Naive thymus-derived CD4-positive, alpha-beta T cell (primary cell): ENCODE measurements at regions not wholly inside any gene's neighbourhood (a gene's known extent, or its start where the extent isn't known, plus 50 kb on each side); places are given as distances from the start of the nearest gene placed in this dataset.
"Not testable (repeated sequence)": the region's sequence is repeated elsewhere in the genome, so short reads cannot be mapped to it uniquely, and the experiment has no call there.

Experiments used
- ATAC-seq: fragments of 150-1000 bp; cut with Tn5 transposase; 2 replicates; pipeline ENCODE4 v1.10.0; 2021; ENCODE audit warnings: mild to moderate bottlenecking, moderate library complexity
- CTCF ChIA-PET: fragments of 350-600 bp; sonication (Branson Sonifier 250); formaldehyde crosslinking; loops from one replicate; lab custom pipeline; 2021; ENCODE audit warnings: antibody characterized with exemption; lab: Charles Lee
- POLR2A ChIA-PET: fragments of 350-600 bp; sonication (Branson Sonifier 250); formaldehyde crosslinking; loops from one replicate; lab custom pipeline; 2021; ENCODE audit warnings: antibody characterized with exemption, inconsistent platforms; lab: Charles Lee
- DNase-seq, 9 donors: peaks; one replicate each; pipeline versions ENCODE4 v3.0.0 to v3.0.0-alpha.2; 2020 to 2022; ENCODE audit warnings: mixed read lengths in 1 of 9
- H3K27ac ChIP-seq: one replicate; pipeline ENCODE4 v1.7.0; 2013; ENCODE audit warnings: mild to moderate bottlenecking, low read depth, low read length, moderate library complexity
- H3K27me3 ChIP-seq, 2 donors: one replicate each; pipeline ENCODE4 v1.7.0; 2013; ENCODE audit warnings: low read length in 2 of 2, mild to moderate bottlenecking in 2 of 2, moderate library complexity in 2 of 2; ENCODE audit not compliant: control insufficient read depth in 2 of 2, insufficient read depth in 2 of 2
- H3K36me3 ChIP-seq, 3 experiments: 1 replicate in 2 of 3; 2 replicates in 1 of 3; pipeline ENCODE4 v1.7.0; 2013; ENCODE audit warnings: low read length in 3 of 3, mild to moderate bottlenecking in 3 of 3, moderate library complexity in 1 of 3; ENCODE audit not compliant: insufficient read depth in 3 of 3, control insufficient read depth in 2 of 3
- H3K4me1 ChIP-seq, 2 donors: one replicate each; pipeline ENCODE4 v1.7.0; 2013; ENCODE audit warnings: low read length in 2 of 2, mild to moderate bottlenecking in 2 of 2, moderate library complexity in 1 of 2; ENCODE audit not compliant: control insufficient read depth in 2 of 2, insufficient read depth in 2 of 2
- H3K4me3 ChIP-seq: 2 replicates; pipeline ENCODE4 v1.7.0; 2013; ENCODE audit warnings: mild to moderate bottlenecking, low read length
- H3K9me3 ChIP-seq, 3 experiments: 1 replicate in 2 of 3; 2 replicates in 1 of 3; pipeline ENCODE4 v1.7.0; 2013; ENCODE audit warnings: low read length in 3 of 3; ENCODE audit not compliant: control insufficient read depth in 2 of 3
- H3K27ac Mint-ChIP-seq, 9 donors: one replicate each; pipeline ENCODE4 v1.8.0; 2020 to 2022; ENCODE audit warnings: mixed read lengths in 9 of 9, mild to moderate bottlenecking in 8 of 9, moderate library complexity in 5 of 9, inconsistent platforms in 2 of 9
- H3K27me3 Mint-ChIP-seq, 5 donors: one replicate each; pipeline ENCODE4 v1.8.0; 2021 to 2022; ENCODE audit warnings: mixed read lengths in 5 of 5, mild to moderate bottlenecking in 1 of 5
- H3K36me3 Mint-ChIP-seq, 5 donors: one replicate each; pipeline ENCODE4 v1.8.0; 2020 to 2022; ENCODE audit warnings: mixed read lengths in 5 of 5, mild to moderate bottlenecking in 3 of 5, inconsistent platforms in 1 of 5
- H3K4me1 Mint-ChIP-seq, 7 donors: one replicate each; pipeline ENCODE4 v1.8.0; 2020 to 2022; ENCODE audit warnings: mixed read lengths in 7 of 7, mild to moderate bottlenecking in 3 of 7, inconsistent platforms in 1 of 7
- H3K4me3 Mint-ChIP-seq, 10 donors: one replicate each; pipeline ENCODE4 v1.8.0; 2020 to 2022; ENCODE audit warnings: mild to moderate bottlenecking in 10 of 10, mixed read lengths in 10 of 10, moderate library complexity in 6 of 10, inconsistent platforms in 2 of 10
- H3K9me3 Mint-ChIP-seq, 11 donors: one replicate each; pipeline ENCODE4 v1.8.0; 2020 to 2022; ENCODE audit warnings: mixed read lengths in 11 of 11, mild to moderate bottlenecking in 4 of 11, inconsistent platforms in 1 of 11, moderate library complexity in 1 of 11
- intact Hi-C, 2 donors: fragments of 100-400 bp; cut with micrococcal nuclease; formaldehyde crosslinking; loops; one replicate each; pipeline ENCODE4 v1.15.1; 2023

- H3K27me3 ChIP-seq, result no peaks in the 10 kb centered on the region
- H3K27me3 Mint-ChIP-seq, result no peaks in the 10 kb centered on the region
- no peaks in the 10 kb centered on the region for H3K36me3 ChIP-seq
- no peak overlapping the region for H3K27ac ChIP-seq
- no peaks in the 10 kb centered on the region for H3K4me1 ChIP-seq
- no peak for DNase-seq
- no peaks in the 10 kb centered on the region for H3K36me3 Mint-ChIP-seq
- no peaks in the 10 kb centered on the region for H3K4me1 Mint-ChIP-seq
- H3K4me3 Mint-ChIP-seq, result no peak overlapping the region
- ChIA-PET CTCF (no interaction called here), POLR2A (no interaction called here)
- H3K9me3 ChIP-seq, result no peaks in the 10 kb centered on the region
- H3K27ac Mint-ChIP-seq, result no peak overlapping the region
- H3K4me3 ChIP-seq, result no peak overlapping the region
- intact Hi-C loops, result no loop called here
- no peak for ATAC-seq
- peaks cover 0 to 13% (median 4%) of the 10 kb centered on the region in 11 donors for H3K9me3 Mint-ChIP-seq
Measured at GRCh38 chr3:88732186-88732585, 375.2 kb upstream of the EPHA3 start.

GRCh38 chr3:88742106-88742505 lies 365.3 kb upstream of the EPHA3 start:
- no peak overlapping the region for H3K4me3 Mint-ChIP-seq
- Histone ChIP-seq H3K4me3 (no peak overlapping the region), H3K27me3 (no peaks in the 10 kb centered on the region), H3K36me3 (no peaks in the 10 kb centered on the region), H3K27ac (no peak overlapping the region), H3K4me1 (no peaks in the 10 kb centered on the region), H3K9me3 (no peaks in the 10 kb centered on the region)
- H3K27ac Mint-ChIP-seq, result no peak overlapping the region
- no peaks in the 10 kb centered on the region for H3K36me3 Mint-ChIP-seq
- ATAC-seq (no peak), DNase-seq (no peak)
- H3K27me3 Mint-ChIP-seq, result no peaks in the 10 kb centered on the region
- H3K4me1 Mint-ChIP-seq, result peaks cover 0 to 1% (median 0%) of the 10 kb centered on the region in 7 donors
- ChIA-PET POLR2A (no interaction called here), CTCF (no interaction called here)
- intact Hi-C loops, result no loop called here
- H3K9me3 Mint-ChIP-seq, result peaks cover 0 to 17% (median 6%) of the 10 kb centered on the region in 11 donors

- Mint-ChIP-seq H3K27ac (no peak overlapping the region), H3K27me3 (no peaks in the 10 kb centered on the region), H3K9me3 (peaks cover 0 to 15% (median 4%) of the 10 kb centered on the region in 11 donors), H3K36me3 (no peaks in the 10 kb centered on the region), H3K4me1 (peaks cover 0 to 1% (median 0%) of the 10 kb centered on the region in 7 donors), H3K4me3 (no peak overlapping the region)
- DNase-seq (no peak), ATAC-seq (no peak)
- Histone ChIP-seq H3K27ac (no peak overlapping the region), H3K9me3 (no peaks in the 10 kb centered on the region), H3K36me3 (no peaks in the 10 kb centered on the region), H3K27me3 (no peaks in the 10 kb centered on the region), H3K4me1 (no peaks in the 10 kb centered on the region), H3K4me3 (no peak overlapping the region)
- intact Hi-C loops, result no loop called here
- CTCF ChIA-PET, result no interaction called here
- POLR2A ChIA-PET, result no interaction called here
Measured at GRCh38 chr3:88742674-88743507, 364.5 kb upstream of the EPHA3 start.

GRCh38 chr3:88744896-88745295 lies 362.5 kb upstream of the EPHA3 start:
- H3K9me3 ChIP-seq, result no peaks in the 10 kb centered on the region
- ChIA-PET POLR2A (no interaction called here), CTCF (no interaction called here)
- DNase-seq (no peak), ATAC-seq (no peak)
- peaks cover 0 to 1% (median 0%) of the 10 kb centered on the region in 7 donors for H3K4me1 Mint-ChIP-seq
- intact Hi-C loops, result no loop called here
- no peaks in the 10 kb centered on the region for H3K27me3 Mint-ChIP-seq
- no peak overlapping the region for H3K4me3 Mint-ChIP-seq
- H3K36me3 ChIP-seq, result no peaks in the 10 kb centered on the region
- H3K4me3 ChIP-seq, result no peak overlapping the region
- H3K27me3 ChIP-seq, result no peaks in the 10 kb centered on the region
- no peaks in the 10 kb centered on the region for H3K36me3 Mint-ChIP-seq
- no peaks in the 10 kb centered on the region for H3K4me1 ChIP-seq
- no peak overlapping the region for H3K27ac Mint-ChIP-seq
- H3K9me3 Mint-ChIP-seq, result peaks cover 0 to 28% (median 10%) of the 10 kb centered on the region in 11 donors
- H3K27ac ChIP-seq, result no peak overlapping the region

- ATAC-seq, H3K4me3 ChIP-seq, H3K27ac ChIP-seq, H3K27ac Mint-ChIP-seq, H3K27me3 ChIP-seq, DNase-seq, H3K27me3 Mint-ChIP-seq, H3K4me1 ChIP-seq, H3K36me3 Mint-ChIP-seq, H3K4me3 Mint-ChIP-seq, H3K9me3 ChIP-seq, H3K4me1 Mint-ChIP-seq, intact Hi-C loops, POLR2A ChIA-PET, CTCF ChIA-PET, H3K36me3 ChIP-seq: not testable (repeated sequence)
- H3K9me3 Mint-ChIP-seq, result peaks cover 0 to 33% (median 7%) of the 10 kb centered on the region in 11 donors
Measured at GRCh38 chr3:88747145-88747544, 360.3 kb upstream of the EPHA3 start.

DNA sequence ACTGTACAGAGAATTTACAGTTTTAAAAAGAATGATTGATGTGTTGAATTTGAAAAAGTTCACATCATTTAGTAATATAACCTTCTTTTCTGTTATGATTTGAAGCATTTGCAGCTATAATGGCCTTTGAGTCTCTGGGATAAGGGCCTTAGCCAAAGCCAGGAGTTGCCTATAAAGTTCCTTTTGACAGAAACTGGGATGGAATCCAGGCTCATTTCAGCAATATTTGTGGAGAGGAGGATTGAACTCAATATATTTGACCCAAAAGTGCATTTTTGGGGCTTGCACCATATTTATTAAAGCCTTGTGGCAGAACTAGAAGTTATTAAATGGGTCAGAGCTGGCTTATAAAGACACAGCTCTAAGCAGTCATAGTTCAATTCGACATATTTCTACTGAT lies 348.7 kb upstream of the EPHA3 start:
- Histone ChIP-seq H3K4me3 (no peak overlapping the region), H3K9me3 (no peaks in the 10 kb centered on the region), H3K36me3 (no peaks in the 10 kb centered on the region), H3K27me3 (no peaks in the 10 kb centered on the region), H3K27ac (no peak overlapping the region), H3K4me1 (no peaks in the 10 kb centered on the region)
- intact Hi-C loops, result no loop called here
- no peak overlapping the region for H3K27ac Mint-ChIP-seq
- DNase-seq, result no peak
- ChIA-PET CTCF (no interaction called here), POLR2A (no interaction called here)
- no peaks in the 10 kb centered on the region for H3K4me1 Mint-ChIP-seq
- no peak for ATAC-seq
- H3K4me3 Mint-ChIP-seq, result no peak overlapping the region
- H3K36me3 Mint-ChIP-seq, result no peaks in the 10 kb centered on the region
- H3K27me3 Mint-ChIP-seq, result no peaks in the 10 kb centered on the region
- peaks cover 0 to 15% (median 4%) of the 10 kb centered on the region in 11 donors for H3K9me3 Mint-ChIP-seq

GRCh38 chr3:88767746-88768145 lies 339.7 kb upstream of the EPHA3 start:
- no peak overlapping the region for H3K4me3 ChIP-seq
- no peaks in the 10 kb centered on the region for H3K9me3 ChIP-seq
- Mint-ChIP-seq H3K4me1 (no peaks in the 10 kb centered on the region), H3K27me3 (no peaks in the 10 kb centered on the region), H3K36me3 (no peaks in the 10 kb centered on the region), H3K4me3 (no peak overlapping the region), H3K9me3 (peaks cover 0 to 33% (median 9%) of the 10 kb centered on the region in 11 donors), H3K27ac (no peak overlapping the region)
- CTCF ChIA-PET, result no interaction called here
- no peaks in the 10 kb centered on the region for H3K27me3 ChIP-seq
- no peak overlapping the region for H3K27ac ChIP-seq
- ATAC-seq, result no peak
- no peak for DNase-seq
- H3K4me1 ChIP-seq, result no peaks in the 10 kb centered on the region
- intact Hi-C loops, result no loop called here
- no peaks in the 10 kb centered on the region for H3K36me3 ChIP-seq
- POLR2A ChIA-PET, result no interaction called here
